ENCODE measurements at regions not wholly inside any gene's neighbourhood (a gene's known extent, or its start where the extent isn't known, plus 50 kb on each side); places are given as distances from the start of the nearest gene placed in this dataset.

- Histone ChIP-seq H3K27me3 (ENCODE audit: insufficient read depth, low read length) (no peaks in the 10 kb centered on the region), H3K9ac (ENCODE audit: low read length) (no peak overlapping the region), H3F3A (ENCODE audit: insufficient read depth, low read length) (no peaks in the 10 kb centered on the region), H2AFZ (ENCODE audit: low read length) (no peak overlapping the region), H3K4me3 (ENCODE audit: low read depth, low read length, poor library complexity, severe bottlenecking) (no peak overlapping the region), H3K9me3 (ENCODE audit: low read length) (no peaks in the 10 kb centered on the region), H3K4me1 (ENCODE audit: insufficient read depth, low read length, severe bottlenecking) (no peaks in the 10 kb centered on the region), H3K4me2 (ENCODE audit: low read length) (no peak overlapping the region), H3K9me2 (ENCODE audit: low read depth, low read length) (no peaks in the 10 kb centered on the region), H4K20me1 (ENCODE audit: insufficient read depth, low read length) (no peaks in the 10 kb centered on the region), H3K79me2 (ENCODE audit: insufficient read depth, low read length) (no peaks in the 10 kb centered on the region), H3K27ac (ENCODE audit: low read depth, low read length, poor library complexity, severe bottlenecking) (no peak overlapping the region), H3K36me3 (ENCODE audit: insufficient read depth, low read length) (no peaks in the 10 kb centered on the region)
- no peak for TF ChIP-seq EZH2 (IDR thresholded peaks at IDR 0.05; ENCODE audit: borderline replicate concordance, low read length)
- no peak for TF ChIP-seq CTCF (IDR thresholded peaks at IDR 0.05; ENCODE audit: low read length)
Observed at GRCh38 chr6:139721954-139722353, 347.5 kb upstream of the CITED2 start.

- no peaks in the 10 kb centered on the region for H3K27me3 ChIP-seq (ENCODE audit: insufficient read depth, low read length)
- no peaks in the 10 kb centered on the region for H3K9me2 ChIP-seq (ENCODE audit: low read depth, low read length)
- H3K79me2 ChIP-seq (ENCODE audit: insufficient read depth, low read length) = no peaks in the 10 kb centered on the region
- H3K4me3 ChIP-seq (ENCODE audit: low read depth, low read length, poor library complexity, severe bottlenecking) = no peak overlapping the region
- H4K20me1 ChIP-seq (ENCODE audit: insufficient read depth, low read length) = no peaks in the 10 kb centered on the region
- no peaks in the 10 kb centered on the region for H3K36me3 ChIP-seq (ENCODE audit: insufficient read depth, low read length)
- H2AFZ ChIP-seq (ENCODE audit: low read length) = no peak overlapping the region
- no peaks in the 10 kb centered on the region for H3F3A ChIP-seq (ENCODE audit: insufficient read depth, low read length)
- no peak overlapping the region for H3K27ac ChIP-seq (ENCODE audit: low read depth, low read length, poor library complexity, severe bottlenecking)
- no peak overlapping the region for H3K4me2 ChIP-seq (ENCODE audit: low read length)
- TF ChIP-seq EZH2 (IDR thresholded peaks at IDR 0.05; ENCODE audit: borderline replicate concordance, low read length) (no peak), CTCF (IDR thresholded peaks at IDR 0.05; ENCODE audit: low read length) (no peak)
- H3K4me1 ChIP-seq (ENCODE audit: insufficient read depth, low read length, severe bottlenecking) = no peaks in the 10 kb centered on the region
- no peaks in the 10 kb centered on the region for H3K9me3 ChIP-seq (ENCODE audit: low read length)
- no peak overlapping the region for H3K9ac ChIP-seq (ENCODE audit: low read length)
Observed at GRCh38 chr6:139713900-139714506, 339.6 kb upstream of the CITED2 start.

- Histone ChIP-seq H3K27ac (ENCODE audit: low read depth, low read length, poor library complexity, severe bottlenecking) (no peak overlapping the region), H3K9me3 (ENCODE audit: low read length) (no peaks in the 10 kb centered on the region), H3K4me1 (ENCODE audit: insufficient read depth, low read length, severe bottlenecking) (no peaks in the 10 kb centered on the region), H3K4me2 (ENCODE audit: low read length) (no peak overlapping the region), H4K20me1 (ENCODE audit: insufficient read depth, low read length) (no peaks in the 10 kb centered on the region), H3K27me3 (ENCODE audit: insufficient read depth, low read length) (no peaks in the 10 kb centered on the region), H2AFZ (ENCODE audit: low read length) (no peak overlapping the region), H3K9ac (ENCODE audit: low read length) (no peak overlapping the region), H3F3A (ENCODE audit: insufficient read depth, low read length) (no peaks in the 10 kb centered on the region), H3K36me3 (ENCODE audit: insufficient read depth, low read length) (no peaks in the 10 kb centered on the region), H3K4me3 (ENCODE audit: low read depth, low read length, poor library complexity, severe bottlenecking) (no peak overlapping the region), H3K9me2 (ENCODE audit: low read depth, low read length) (no peaks in the 10 kb centered on the region), H3K79me2 (ENCODE audit: insufficient read depth, low read length) (no peaks in the 10 kb centered on the region)
- TF ChIP-seq EZH2 (IDR thresholded peaks at IDR 0.05; ENCODE audit: borderline replicate concordance, low read length) (no peak), CTCF (IDR thresholded peaks at IDR 0.05; ENCODE audit: low read length) (no peak)
Observed at GRCh38 chr6:139713424-139713823, 339.0 kb upstream of the CITED2 start.
